DND-41 (cell line): ENCODE measurements at regions not wholly inside any gene's neighbourhood (a gene's known extent, or its start where the extent isn't known, plus 50 kb on each side); places are given as distances from the start of the nearest gene placed in this dataset.

Source experiments
- ATAC-seq: fragments of 200-7000 bp; cut with Tn5 transposase; 3 replicates; pipeline ENCODE4 v1.9.1; 2021; ENCODE audit warnings: low read depth; ENCODE audit not compliant: insufficient read depth
- DNase-seq: peaks from one replicate; pipeline ENCODE4 v3.0.0-alpha.2; 2020
- H2AFZ ChIP-seq: 2 replicates; pipeline ENCODE4 v1.6.0; 2012; ENCODE audit warnings: low read depth, low read length
- H3K27ac ChIP-seq: 2 replicates; pipeline ENCODE4 v1.5.1; 2012; ENCODE audit warnings: low read length, inconsistent platforms
- H3K27me3 ChIP-seq: fragments of 200-600 bp; sonication (generic); 2 replicates; pipeline ENCODE4 v1.6.0; 2012; ENCODE audit warnings: low read length, mild to moderate bottlenecking, inconsistent platforms; ENCODE audit not compliant: insufficient read depth, poor library complexity
- H3K36me3 ChIP-seq: 2 replicates; pipeline ENCODE4 v1.5.1; 2012; ENCODE audit warnings: low read length, inconsistent platforms; ENCODE audit not compliant: insufficient read depth
- H3K4me1 ChIP-seq: 2 replicates; pipeline ENCODE4 v1.5.1; 2012; ENCODE audit warnings: mild to moderate bottlenecking, low read length; ENCODE audit not compliant: insufficient read depth
- H3K4me2 ChIP-seq: 2 replicates; pipeline ENCODE4 v1.6.0; 2012; ENCODE audit warnings: mild to moderate bottlenecking, moderate library complexity, low read length, inconsistent platforms; ENCODE audit not compliant: insufficient read depth
- H3K4me3 ChIP-seq, 2 experiments: fragments of 200-600 bp in 1 of 2; shearing (Covaris generic) in 1 of 2; 2 replicates each; pipeline ENCODE4 v1.5.1; 2012 to 2016; ENCODE audit warnings: inconsistent platforms in 2 of 2, low read length in 2 of 2, mild to moderate bottlenecking in 2 of 2, low read depth in 1 of 2, moderate library complexity in 1 of 2
- H3K79me2 ChIP-seq: 2 replicates; pipeline ENCODE4 v1.6.0; 2012; ENCODE audit warnings: low read length, inconsistent platforms; ENCODE audit not compliant: insufficient read depth
- H3K9ac ChIP-seq: 2 replicates; pipeline ENCODE4 v1.6.0; 2012; ENCODE audit warnings: low read depth, mild to moderate bottlenecking, inconsistent platforms, low read length, moderate library complexity
- H3K9me3 ChIP-seq: 2 replicates; pipeline ENCODE4 v1.5.1; 2012; ENCODE audit warnings: low read length, moderate library complexity, mild to moderate bottlenecking, inconsistent platforms; ENCODE audit not compliant: insufficient read depth, severe bottlenecking
- H4K20me1 ChIP-seq: 2 replicates; pipeline ENCODE4 v1.6.0; 2012; ENCODE audit warnings: low read length; ENCODE audit not compliant: insufficient read depth
- CTCF ChIP-seq: IDR thresholded peaks from 2 replicates; pipeline ENCODE4 v1.5.1; 2012; ENCODE audit warnings: borderline replicate concordance, low read length, moderate library complexity, mild to moderate bottlenecking; ENCODE audit not compliant: poor library complexity, severe bottlenecking; ENCODE audit errors: extremely low read depth
- EZH2 ChIP-seq: IDR thresholded peaks from 3 replicates; pipeline ENCODE4 v1.6.1; 2012; ENCODE audit warnings: borderline replicate concordance, low read depth, mild to moderate bottlenecking, moderate library complexity, low read length, inconsistent platforms; ENCODE audit not compliant: severe bottlenecking

- H2AFZ ChIP-seq: no peak overlapping the region
- no peaks in the 10 kb centered on the region for H3K79me2 ChIP-seq
- no peak overlapping the region for H3K9ac ChIP-seq
- TF ChIP-seq EZH2: no peak
- no peak for TF ChIP-seq CTCF
- DNase-seq (no peak), ATAC-seq (no peak)
- no peaks in the 10 kb centered on the region for H3K4me1 ChIP-seq
- H3K27ac ChIP-seq: no peak overlapping the region
- no peaks in the 10 kb centered on the region for H4K20me1 ChIP-seq
- H3K4me2 ChIP-seq: no peak overlapping the region
- H3K9me3 ChIP-seq: no peaks in the 10 kb centered on the region
- H3K27me3 ChIP-seq: no peaks in the 10 kb centered on the region
- H3K4me3 ChIP-seq: no peak overlapping the region
- H3K36me3 ChIP-seq: no peaks in the 10 kb centered on the region
Measured at GRCh38 chr14:40292664-40293063, 860.4 kb upstream of the FBXO33 start.

DNA sequence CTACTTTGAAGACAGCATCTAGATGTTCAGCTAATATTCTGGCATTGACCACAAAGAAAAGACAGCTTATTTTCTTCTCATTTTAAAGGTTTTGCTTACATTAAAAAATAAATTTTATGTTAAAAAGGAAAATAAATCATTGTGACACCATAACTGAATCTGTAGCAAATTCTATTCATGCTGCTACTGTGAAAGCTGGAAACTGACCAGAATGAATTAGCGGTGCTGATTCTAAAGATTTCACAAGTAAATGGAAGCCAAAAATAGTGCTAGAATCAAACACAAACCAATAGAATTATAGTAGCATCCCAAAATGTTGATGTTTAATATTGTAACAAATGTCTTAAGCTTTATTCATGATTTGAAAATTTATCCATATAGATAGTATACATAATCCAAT is 850.0 kb upstream of the FBXO33 start:
- Histone ChIP-seq H2AFZ (no peak overlapping the region), H3K27ac (no peak overlapping the region), H4K20me1 (no peaks in the 10 kb centered on the region), H3K36me3 (no peaks in the 10 kb centered on the region), H3K9me3 (no peaks in the 10 kb centered on the region), H3K4me1 (no peaks in the 10 kb centered on the region), H3K9ac (no peak overlapping the region), H3K4me2 (no peak overlapping the region), H3K27me3 (no peaks in the 10 kb centered on the region), H3K79me2 (no peaks in the 10 kb centered on the region), H3K4me3 (no peak overlapping the region)
- DNase-seq (no peak), ATAC-seq (no peak)
- no peak for TF ChIP-seq EZH2
- TF ChIP-seq CTCF: no peak

DNA sequence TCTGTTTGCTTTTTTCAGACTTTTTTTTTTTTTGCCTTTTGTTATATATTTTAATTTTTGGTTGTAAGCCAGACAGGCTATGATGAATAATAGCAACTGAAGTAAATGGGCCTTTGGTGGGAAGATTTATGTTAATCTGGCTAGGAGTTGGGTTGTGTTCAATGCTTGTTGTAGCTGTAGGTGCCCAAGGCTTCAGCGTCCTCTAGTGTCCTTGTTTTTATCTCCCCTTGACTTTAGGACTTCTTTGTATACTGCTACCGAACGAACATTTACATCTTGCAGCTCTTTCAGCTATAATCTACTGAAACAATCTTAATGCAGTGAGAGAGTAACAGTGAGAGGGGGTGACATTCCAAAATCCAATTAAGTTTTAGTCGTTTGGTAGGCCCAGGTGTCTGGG is 848.4 kb upstream of the FBXO33 start:
- no peak for TF ChIP-seq EZH2
- TF ChIP-seq CTCF: no peak
- DNase-seq: no peak
- H3K4me1 ChIP-seq: no peaks in the 10 kb centered on the region
- no peak overlapping the region for H3K4me2 ChIP-seq
- no peak overlapping the region for H2AFZ ChIP-seq
- H3K9ac ChIP-seq: no peak overlapping the region
- H3K36me3 ChIP-seq: no peaks in the 10 kb centered on the region
- H3K9me3 ChIP-seq: no peaks in the 10 kb centered on the region
- no peak overlapping the region for H3K4me3 ChIP-seq
- H3K79me2 ChIP-seq: no peaks in the 10 kb centered on the region
- ATAC-seq: no peak
- H3K27me3 ChIP-seq: no peaks in the 10 kb centered on the region
- no peak overlapping the region for H3K27ac ChIP-seq
- H4K20me1 ChIP-seq: no peaks in the 10 kb centered on the region

DNA sequence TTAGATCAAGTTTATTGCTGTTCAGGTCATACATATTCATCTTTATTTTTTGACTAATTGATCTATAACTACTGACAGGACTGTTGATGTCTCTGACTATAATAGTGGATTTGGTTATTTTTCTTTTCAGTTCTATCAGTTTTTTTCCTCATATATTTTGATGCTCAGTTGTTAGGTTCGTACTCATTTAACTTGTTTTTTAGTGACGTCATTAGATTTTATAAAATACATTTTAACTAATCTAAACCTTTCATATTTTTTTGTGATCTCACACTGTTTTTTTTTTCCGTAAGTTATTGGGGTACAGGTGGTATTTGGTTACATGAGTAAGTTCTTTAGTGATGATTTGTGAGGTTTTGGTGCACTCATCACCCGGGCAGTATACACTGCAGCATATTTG is 841.2 kb upstream of the FBXO33 start:
- no peak for DNase-seq
- no peak overlapping the region for H3K9ac ChIP-seq
- H3K4me1 ChIP-seq: no peaks in the 10 kb centered on the region
- no peaks in the 10 kb centered on the region for H3K36me3 ChIP-seq
- no peaks in the 10 kb centered on the region for H3K27me3 ChIP-seq
- H3K27ac ChIP-seq: no peak overlapping the region
- H3K4me3 ChIP-seq: no peak overlapping the region
- TF ChIP-seq EZH2 (no peak), CTCF (no peak)
- no peaks in the 10 kb centered on the region for H3K79me2 ChIP-seq
- no peak overlapping the region for H2AFZ ChIP-seq
- no peaks in the 10 kb centered on the region for H3K9me3 ChIP-seq
- H4K20me1 ChIP-seq: no peaks in the 10 kb centered on the region
- no peak overlapping the region for H3K4me2 ChIP-seq
- ATAC-seq: no peak
